ENCODE measurements at regions not wholly inside any gene's neighbourhood (a gene's known extent, or its start where the extent isn't known, plus 50 kb on each side); places are given as distances from the start of the nearest gene placed in this dataset.

DNA sequence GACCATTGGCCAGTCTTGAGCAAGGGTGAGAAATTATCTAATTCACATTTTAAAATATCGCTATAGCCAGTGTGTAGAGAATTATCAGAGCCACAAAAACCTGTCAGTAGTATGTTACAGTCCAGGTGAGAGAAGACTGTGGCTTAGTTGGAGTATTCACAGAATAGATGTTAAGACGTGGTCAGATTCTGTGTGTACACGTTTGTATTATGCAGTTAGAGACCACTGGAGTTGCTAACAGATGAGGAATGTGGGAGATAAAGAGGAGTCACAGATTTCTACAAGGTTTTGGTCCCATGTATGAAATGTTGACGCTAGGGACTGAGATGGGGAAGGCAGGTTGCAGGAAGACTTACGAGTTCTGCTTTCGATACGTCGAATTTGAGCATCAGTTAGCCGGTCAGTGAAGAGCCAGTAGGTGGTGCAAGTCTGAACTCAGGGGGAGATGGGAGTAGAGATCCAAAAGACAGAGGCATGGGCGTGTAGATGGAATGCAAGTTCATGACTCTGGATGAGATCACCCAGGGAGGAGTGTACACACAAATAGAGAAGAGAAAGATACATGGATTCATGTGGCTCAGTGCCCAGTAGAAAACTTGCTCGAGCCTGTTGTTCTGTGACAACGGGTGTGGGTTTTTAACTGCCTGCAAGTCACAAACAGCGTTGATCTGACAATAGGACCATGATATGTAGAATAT is 114.8 kb upstream of the FLRT2 start:
- no peaks in the 10 kb centered on the region for H3K9me3 ChIP-seq
- no TSS peak for BruUV-seq (replicated peaks)
- no peaks in the 10 kb centered on the region for H3K36me3 ChIP-seq (ENCODE audit: control insufficient read depth, insufficient read depth, low read length)
- TF ChIP-seq, protein P1, sequence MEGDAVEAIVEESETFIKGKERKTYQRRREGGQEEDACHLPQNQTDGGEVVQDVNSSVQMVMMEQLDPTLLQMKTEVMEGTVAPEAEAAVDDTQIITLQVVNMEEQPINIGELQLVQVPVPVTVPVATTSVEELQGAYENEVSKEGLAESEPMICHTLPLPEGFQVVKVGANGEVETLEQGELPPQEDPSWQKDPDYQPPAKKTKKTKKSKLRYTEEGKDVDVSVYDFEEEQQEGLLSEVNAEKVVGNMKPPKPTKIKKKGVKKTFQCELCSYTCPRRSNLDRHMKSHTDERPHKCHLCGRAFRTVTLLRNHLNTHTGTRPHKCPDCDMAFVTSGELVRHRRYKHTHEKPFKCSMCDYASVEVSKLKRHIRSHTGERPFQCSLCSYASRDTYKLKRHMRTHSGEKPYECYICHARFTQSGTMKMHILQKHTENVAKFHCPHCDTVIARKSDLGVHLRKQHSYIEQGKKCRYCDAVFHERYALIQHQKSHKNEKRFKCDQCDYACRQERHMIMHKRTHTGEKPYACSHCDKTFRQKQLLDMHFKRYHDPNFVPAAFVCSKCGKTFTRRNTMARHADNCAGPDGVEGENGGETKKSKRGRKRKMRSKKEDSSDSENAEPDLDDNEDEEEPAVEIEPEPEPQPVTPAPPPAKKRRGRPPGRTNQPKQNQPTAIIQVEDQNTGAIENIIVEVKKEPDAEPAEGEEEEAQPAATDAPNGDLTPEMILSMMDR (IDR thresholded peaks at IDR 0.05; ENCODE audit: insufficient read depth in 1 of 2, low read depth in 1 of 2, low read length in 1 of 2, severe bottlenecking in 1 of 2, unreplicated experiment in 1 of 2) = peak; percentile 16 to 21
- Mint-ChIP-seq H3K27ac (ENCODE audit: unreplicated experiment) (no peak overlapping the region), H3K4me3 (ENCODE audit: unreplicated experiment) (no peak overlapping the region), H3K9me3 (ENCODE audit: unreplicated experiment) (peaks cover 5% of the 10 kb centered on the region), H3K4me1 (ENCODE audit: low read depth, unreplicated experiment) (peaks cover 13% of the 10 kb centered on the region), H3K36me3 (ENCODE audit: insufficient read depth, unreplicated experiment) (no peaks in the 10 kb centered on the region), H3K27me3 (ENCODE audit: insufficient read depth, unreplicated experiment) (no peaks in the 10 kb centered on the region)
- ChIA-PET CTCF (no interaction called here), POLR2A (no interaction called here)
- intact Hi-C loops (cut with micrococcal nuclease; ENCODE audit: unreplicated experiment) = loop anchor here (2.0 kb wide), 2 partner anchors 106 to 114 kb away; no protein-coding TSS in a partner anchor
- no peaks in the 10 kb centered on the region for H3K4me1 ChIP-seq
- no peaks in the 10 kb centered on the region for H3K27me3 ChIP-seq (replicated peaks; ENCODE audit: control insufficient read depth, insufficient read depth, low read length)
- DNase-seq = peak; percentile 32 to 44
- no peak overlapping the region for H3K4me3 ChIP-seq (ENCODE audit: low read depth, low read length)

DNA sequence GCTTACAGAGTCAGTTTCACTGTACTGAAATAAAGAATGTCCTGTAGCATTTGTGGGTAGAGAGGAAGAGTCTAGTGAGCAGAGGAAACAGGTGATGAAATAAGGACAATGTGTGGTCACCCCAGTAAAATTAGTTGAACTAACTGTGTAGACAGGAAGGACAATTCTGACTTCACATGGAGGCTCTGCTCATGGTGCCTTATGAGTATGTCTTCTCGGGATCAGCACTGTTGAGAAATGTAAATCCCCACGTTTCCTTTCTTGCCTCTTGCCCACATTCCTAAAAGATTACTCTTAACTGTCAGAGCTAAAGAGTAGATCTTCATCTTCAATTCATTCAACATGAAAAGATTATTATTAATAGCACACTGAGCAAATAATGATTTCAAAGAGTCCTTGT is 113.2 kb upstream of the FLRT2 start:
- Mint-ChIP-seq H3K27me3 (ENCODE audit: insufficient read depth, unreplicated experiment) (no peaks in the 10 kb centered on the region), H3K27ac (ENCODE audit: unreplicated experiment) (no peak overlapping the region), H3K4me3 (ENCODE audit: unreplicated experiment) (no peak overlapping the region), H3K9me3 (ENCODE audit: unreplicated experiment) (no peaks in the 10 kb centered on the region), H3K4me1 (ENCODE audit: low read depth, unreplicated experiment) (peaks cover 13% of the 10 kb centered on the region), H3K36me3 (ENCODE audit: insufficient read depth, unreplicated experiment) (no peaks in the 10 kb centered on the region)
- intact Hi-C loops (cut with micrococcal nuclease; ENCODE audit: unreplicated experiment) = no loop called here
- TF ChIP-seq, protein P1 (IDR thresholded peaks at IDR 0.05; ENCODE audit: insufficient read depth in 1 of 2, low read depth in 1 of 2, low read length in 1 of 2, severe bottlenecking in 1 of 2, unreplicated experiment in 1 of 2) = no peak
- ChIA-PET POLR2A (no interaction called here), CTCF (no interaction called here)
- Histone ChIP-seq H3K9me3 (no peaks in the 10 kb centered on the region), H3K36me3 (ENCODE audit: control insufficient read depth, insufficient read depth, low read length) (no peaks in the 10 kb centered on the region), H3K4me3 (ENCODE audit: low read depth, low read length) (no peak overlapping the region), H3K27me3 (replicated peaks; ENCODE audit: control insufficient read depth, insufficient read depth, low read length) (no peaks in the 10 kb centered on the region), H3K4me1 (no peaks in the 10 kb centered on the region)
- BruUV-seq (replicated peaks) = no TSS peak
- DNase-seq = no peak

DNA sequence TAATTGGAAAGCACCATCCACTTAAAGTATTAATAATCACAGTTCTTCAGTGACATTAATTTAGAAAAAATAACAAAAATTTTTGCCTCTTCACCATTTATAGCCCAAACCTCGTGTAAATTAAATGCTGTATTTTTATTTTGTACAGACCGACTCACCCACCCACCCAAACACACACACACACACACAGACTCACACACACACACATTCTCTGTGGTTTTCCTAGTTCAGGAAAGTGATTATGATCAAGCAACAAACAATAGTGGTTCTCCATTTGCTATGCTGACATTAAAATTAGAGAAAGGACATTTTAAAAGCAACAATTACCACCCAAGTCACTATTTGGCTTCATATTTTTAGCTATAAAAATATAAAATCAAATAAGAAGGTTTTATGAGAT is 112.5 kb upstream of the FLRT2 start:
- ChIA-PET CTCF (no interaction called here), POLR2A (no interaction called here)
- intact Hi-C loops (cut with micrococcal nuclease; ENCODE audit: unreplicated experiment) = no loop called here
- H3K4me3 ChIP-seq (ENCODE audit: low read depth, low read length) = no peak overlapping the region
- no peak for DNase-seq
- H3K27ac Mint-ChIP-seq (ENCODE audit: unreplicated experiment) = no peak overlapping the region
- H3K36me3 ChIP-seq (ENCODE audit: control insufficient read depth, insufficient read depth, low read length) = no peaks in the 10 kb centered on the region
- no peak overlapping the region for H3K4me3 Mint-ChIP-seq (ENCODE audit: unreplicated experiment)
- H3K9me3 Mint-ChIP-seq (ENCODE audit: unreplicated experiment) = no peaks in the 10 kb centered on the region
- no TSS peak for BruUV-seq (replicated peaks)
- no peaks in the 10 kb centered on the region for H3K9me3 ChIP-seq
- H3K4me1 Mint-ChIP-seq (ENCODE audit: low read depth, unreplicated experiment) = peaks cover 13% of the 10 kb centered on the region
- no peaks in the 10 kb centered on the region for H3K27me3 Mint-ChIP-seq (ENCODE audit: insufficient read depth, unreplicated experiment)
- H3K27me3 ChIP-seq (replicated peaks; ENCODE audit: control insufficient read depth, insufficient read depth, low read length) = no peaks in the 10 kb centered on the region
- TF ChIP-seq, protein P1 (IDR thresholded peaks at IDR 0.05; ENCODE audit: insufficient read depth in 1 of 2, low read depth in 1 of 2, low read length in 1 of 2, severe bottlenecking in 1 of 2, unreplicated experiment in 1 of 2) = no peak
- no peaks in the 10 kb centered on the region for H3K4me1 ChIP-seq
- H3K36me3 Mint-ChIP-seq (ENCODE audit: insufficient read depth, unreplicated experiment) = no peaks in the 10 kb centered on the region

Measured in Caco-2 (cell line).